HG03520 (cell line): ENCODE measurements at regions not wholly inside any gene's neighbourhood (a gene's known extent, or its start where the extent isn't known, plus 50 kb on each side); places are given as distances from the start of the nearest gene placed in this dataset.

ENCODE experiments used
- ATAC-seq: cut with Tn5 transposase; IDR thresholded peaks from one replicate; pipeline ENCODE4 v1.9.1; 2021; ENCODE audit warnings: mild to moderate bottlenecking, moderate library complexity; ENCODE audit not compliant: unreplicated experiment

GRCh38 chr6:14426281-14426680 lies 308.7 kb downstream of the CD83 start:
- ATAC-seq, result no peak

GRCh38 chr6:14428269-14428668 lies 310.7 kb downstream of the CD83 start:
- ATAC-seq, result no peak

GRCh38 chr6:14429396-14429795 lies 311.8 kb downstream of the CD83 start:
- ATAC-seq, result no peak

GRCh38 chr6:14430218-14430617 lies 312.6 kb downstream of the CD83 start:
- no peak for ATAC-seq

- ATAC-seq, result no peak
These were observed 314.1 kb downstream of the CD83 start for GRCh38 chr6:14431385-14432330.

GRCh38 chr6:14434916-14435690 lies 317.5 kb downstream of the CD83 start:
- no peak for ATAC-seq

GRCh38 chr6:14436592-14437132 lies 319.1 kb downstream of the CD83 start:
- ATAC-seq, result no peak

GRCh38 chr6:14439419-14439818 lies 321.8 kb downstream of the CD83 start:
- no peak for ATAC-seq

- no peak for ATAC-seq
These were observed 322.8 kb downstream of the CD83 start for GRCh38 chr6:14440215-14440910.

GRCh38 chr6:14440940-14441781 lies 323.6 kb downstream of the CD83 start:
- no peak for ATAC-seq

- ATAC-seq, result no peak
These were observed 324.7 kb downstream of the CD83 start for GRCh38 chr6:14442242-14442641.

GRCh38 chr6:14443629-14444268 lies 326.2 kb downstream of the CD83 start:
- no peak for ATAC-seq

GRCh38 chr6:14444295-14444972 lies 326.9 kb downstream of the CD83 start:
- no peak for ATAC-seq

GRCh38 chr6:14447240-14447639 lies 329.7 kb downstream of the CD83 start:
- no peak for ATAC-seq

- no peak for ATAC-seq
These were observed 330.7 kb downstream of the CD83 start for GRCh38 chr6:14448246-14448645.

- ATAC-seq, result no peak
These were observed 332.5 kb downstream of the CD83 start for GRCh38 chr6:14450133-14450504.

- no peak for ATAC-seq
These were observed 333.0 kb downstream of the CD83 start for GRCh38 chr6:14450578-14450977.

- no peak for ATAC-seq
These were observed 334.2 kb downstream of the CD83 start for GRCh38 chr6:14451594-14452374.
